Nephron (organoid): ENCODE measurements at regions not wholly inside any gene's neighbourhood (a gene's known extent, or its start where the extent isn't known, plus 50 kb on each side); places are given as distances from the start of the nearest gene placed in this dataset.

Source experiments
- H3K27ac Mint-ChIP-seq, 3 experiments: 2 replicates each; pipeline ENCODE4 v1.8.0; 2020; ENCODE audit warnings: mixed read lengths in 3 of 3, mild to moderate bottlenecking in 2 of 3, moderate library complexity in 1 of 3
- H3K27me3 Mint-ChIP-seq: 2 replicates; pipeline ENCODE4 v1.8.0; 2021; ENCODE audit warnings: low read depth, mild to moderate bottlenecking, moderate library complexity, mixed read lengths
- H3K36me3 Mint-ChIP-seq: 2 replicates; pipeline ENCODE4 v1.8.0; 2020; ENCODE audit warnings: low read depth, mixed read lengths
- H3K4me1 Mint-ChIP-seq: 2 replicates; pipeline ENCODE4 v1.8.0; 2020; ENCODE audit warnings: mixed read lengths
- H3K4me3 Mint-ChIP-seq, 3 experiments: 2 replicates each; pipeline ENCODE4 v1.8.0; 2020; ENCODE audit warnings: mild to moderate bottlenecking in 3 of 3, mixed read lengths in 3 of 3, moderate library complexity in 2 of 3
- H3K9me3 Mint-ChIP-seq: 2 replicates; pipeline ENCODE4 v1.8.0; 2020; ENCODE audit warnings: mixed read lengths
- TF ChIP-seq, protein P1 (sequence below), 3 experiments: fragments of 200-600 bp; sonication (generic); IDR thresholded peaks; one replicate each; pipeline ENCODE4 v1.5.0; 2021; ENCODE audit warnings: antibody characterized with exemption in 3 of 3; ENCODE audit not compliant: unreplicated experiment in 3 of 3

DNA sequence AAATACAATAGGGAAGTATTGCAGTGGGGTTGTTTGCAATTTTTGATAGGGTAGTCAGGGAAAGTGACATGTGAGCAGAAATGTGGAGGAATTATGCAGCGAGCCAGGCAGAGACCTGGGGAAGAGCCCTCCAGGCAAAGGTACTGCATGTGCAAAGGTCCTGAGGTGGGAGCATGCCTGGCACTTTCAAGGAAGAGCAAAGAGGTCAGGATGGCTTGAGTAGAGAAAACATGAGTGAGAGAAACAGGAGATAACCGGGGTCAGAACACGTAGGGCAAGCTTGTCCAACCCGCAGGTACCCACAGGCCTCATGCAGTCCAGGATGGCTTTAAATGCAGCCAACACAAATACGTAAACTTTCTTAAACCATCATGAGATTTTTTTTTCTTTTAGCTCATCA lies 71.0 kb downstream of the COQ2 start:
- Mint-ChIP-seq H3K9me3 (peaks cover 5% of the 10 kb centered on the region), H3K27ac (no peak overlapping the region), H3K4me1 (peaks cover 4% of the 10 kb centered on the region), H3K27me3 (no peaks in the 10 kb centered on the region), H3K36me3 (no peaks in the 10 kb centered on the region), H3K4me3 (no peak overlapping the region)
- TF ChIP-seq, protein P1, sequence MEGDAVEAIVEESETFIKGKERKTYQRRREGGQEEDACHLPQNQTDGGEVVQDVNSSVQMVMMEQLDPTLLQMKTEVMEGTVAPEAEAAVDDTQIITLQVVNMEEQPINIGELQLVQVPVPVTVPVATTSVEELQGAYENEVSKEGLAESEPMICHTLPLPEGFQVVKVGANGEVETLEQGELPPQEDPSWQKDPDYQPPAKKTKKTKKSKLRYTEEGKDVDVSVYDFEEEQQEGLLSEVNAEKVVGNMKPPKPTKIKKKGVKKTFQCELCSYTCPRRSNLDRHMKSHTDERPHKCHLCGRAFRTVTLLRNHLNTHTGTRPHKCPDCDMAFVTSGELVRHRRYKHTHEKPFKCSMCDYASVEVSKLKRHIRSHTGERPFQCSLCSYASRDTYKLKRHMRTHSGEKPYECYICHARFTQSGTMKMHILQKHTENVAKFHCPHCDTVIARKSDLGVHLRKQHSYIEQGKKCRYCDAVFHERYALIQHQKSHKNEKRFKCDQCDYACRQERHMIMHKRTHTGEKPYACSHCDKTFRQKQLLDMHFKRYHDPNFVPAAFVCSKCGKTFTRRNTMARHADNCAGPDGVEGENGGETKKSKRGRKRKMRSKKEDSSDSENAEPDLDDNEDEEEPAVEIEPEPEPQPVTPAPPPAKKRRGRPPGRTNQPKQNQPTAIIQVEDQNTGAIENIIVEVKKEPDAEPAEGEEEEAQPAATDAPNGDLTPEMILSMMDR (IDR thresholded peaks at IDR 0.05; ENCODE audit: unreplicated experiment in 3 of 3), result no peak

DNA sequence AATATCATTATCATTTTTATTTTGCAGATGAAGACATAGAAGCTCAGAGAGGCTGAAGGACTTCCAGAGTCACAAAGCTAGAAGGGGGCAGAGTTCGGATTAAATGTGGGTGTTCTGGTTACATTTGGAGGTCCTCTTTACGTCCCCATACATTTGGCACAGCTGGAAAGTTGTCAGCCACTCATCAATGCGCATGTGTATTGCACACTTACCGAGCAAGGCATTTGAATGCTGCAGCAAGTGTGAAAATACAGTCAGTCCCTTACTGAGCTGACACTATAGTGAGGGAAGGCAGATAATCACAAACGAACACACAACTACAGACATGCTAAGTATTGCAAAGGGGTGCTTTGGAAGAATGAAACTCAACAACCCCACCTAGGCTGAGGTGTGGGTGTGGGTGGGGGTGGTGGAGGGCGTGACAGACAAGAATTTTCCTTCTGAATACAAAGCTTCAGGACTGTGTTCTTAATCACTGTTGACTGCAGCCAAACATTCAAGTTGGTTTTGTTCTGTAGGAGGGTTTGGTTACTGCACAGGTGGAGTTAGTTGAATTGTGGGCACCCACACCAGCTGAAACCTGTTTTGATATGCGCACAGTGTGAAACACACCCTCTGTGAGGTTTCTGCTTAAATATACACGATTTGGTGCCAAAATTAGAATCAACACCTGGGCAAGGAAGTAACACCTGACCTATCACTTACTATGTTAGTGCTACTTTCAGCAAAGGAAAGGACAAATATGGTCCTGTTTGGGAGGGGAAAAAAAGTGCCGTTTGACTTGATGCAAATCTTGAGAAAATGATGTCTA lies 72.4 kb downstream of the COQ2 start:
- peaks cover 10% of the 10 kb centered on the region for H3K9me3 Mint-ChIP-seq
- H3K36me3 Mint-ChIP-seq, result no peaks in the 10 kb centered on the region
- peaks cover 6% of the 10 kb centered on the region for H3K27me3 Mint-ChIP-seq
- TF ChIP-seq, protein P1 (IDR thresholded peaks at IDR 0.05; ENCODE audit: unreplicated experiment in 3 of 3), result no peak
- no peak overlapping the region for H3K27ac Mint-ChIP-seq
- peaks cover 9% of the 10 kb centered on the region for H3K4me1 Mint-ChIP-seq
- no peak overlapping the region for H3K4me3 Mint-ChIP-seq

DNA sequence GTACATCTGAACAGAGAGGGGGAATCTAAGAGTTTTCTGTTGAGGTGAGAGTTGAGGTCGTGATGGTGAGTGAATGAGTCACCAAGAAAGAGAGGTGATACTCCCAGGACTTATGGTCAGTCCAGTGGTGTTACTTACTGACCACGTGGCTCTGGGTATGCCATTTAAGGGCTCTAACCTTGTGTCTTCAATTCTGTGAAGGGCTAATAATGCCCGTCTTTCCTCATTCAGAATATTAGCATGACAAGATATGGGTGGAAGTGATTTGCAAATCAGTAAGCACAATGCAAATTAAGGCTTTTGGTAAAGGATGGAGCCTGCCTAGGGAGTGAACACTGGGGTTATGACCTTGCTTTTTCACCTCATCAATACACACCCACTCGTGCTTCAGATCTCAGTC lies 75.2 kb downstream of the COQ2 start:
- H3K36me3 Mint-ChIP-seq, result no peaks in the 10 kb centered on the region
- no peak overlapping the region for H3K4me3 Mint-ChIP-seq
- H3K4me1 Mint-ChIP-seq, result peaks cover 9% of the 10 kb centered on the region
- no peak overlapping the region for H3K27ac Mint-ChIP-seq
- H3K27me3 Mint-ChIP-seq, result peaks cover 6% of the 10 kb centered on the region
- TF ChIP-seq, protein P1 (IDR thresholded peaks at IDR 0.05; ENCODE audit: unreplicated experiment in 3 of 3), result no peak
- H3K9me3 Mint-ChIP-seq, result peaks cover 10% of the 10 kb centered on the region

DNA sequence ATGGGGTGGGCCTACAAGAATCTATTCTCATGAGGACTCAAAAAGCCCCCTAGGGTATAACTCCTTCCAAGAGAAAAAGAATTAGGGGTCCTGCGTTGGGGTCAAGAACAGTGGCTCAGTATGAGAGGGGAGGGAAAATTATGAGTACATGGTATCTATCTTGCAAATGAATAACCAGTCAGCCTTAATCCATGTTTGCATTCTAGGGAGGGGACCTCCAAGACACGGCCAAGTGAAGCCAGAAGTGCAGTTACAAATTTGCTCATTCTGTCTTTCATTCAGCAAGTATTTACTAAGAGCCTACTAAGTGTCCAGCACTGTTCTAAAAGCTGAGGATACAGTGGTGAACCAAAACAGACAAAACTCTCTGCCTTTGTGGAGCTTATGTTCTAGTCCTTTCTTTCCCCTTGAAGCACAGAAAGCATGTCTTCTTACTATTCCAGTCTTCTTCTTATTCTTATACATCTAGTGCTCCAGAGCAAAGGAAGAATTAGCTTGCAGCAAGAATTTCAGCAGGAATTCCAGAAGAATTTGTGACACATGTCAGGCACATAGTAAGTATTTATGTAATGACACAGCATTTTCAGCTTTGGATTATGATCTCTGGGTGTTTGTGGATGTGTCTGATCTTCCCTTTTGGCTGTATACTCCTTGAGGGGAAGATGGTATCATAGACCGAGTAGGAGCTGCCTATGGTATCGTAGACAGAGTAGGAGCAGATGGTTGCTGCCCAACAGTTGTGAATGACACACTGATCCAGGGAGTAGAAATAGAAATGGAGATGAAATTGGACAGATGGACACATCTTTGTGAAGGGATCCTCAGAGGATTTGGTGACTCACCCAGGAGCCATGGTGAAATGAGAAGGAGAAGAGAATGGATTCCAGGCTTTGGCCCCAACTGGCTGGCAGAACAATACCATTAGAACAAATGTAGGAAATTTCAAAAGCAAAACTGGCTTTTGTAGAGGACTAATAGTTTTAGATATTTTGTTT lies 75.9 kb downstream of the COQ2 start:
- no peak overlapping the region for H3K27ac Mint-ChIP-seq
- H3K27me3 Mint-ChIP-seq, result peaks cover 6% of the 10 kb centered on the region
- peaks cover 9% of the 10 kb centered on the region for H3K4me1 Mint-ChIP-seq
- H3K4me3 Mint-ChIP-seq, result no peak overlapping the region
- no peaks in the 10 kb centered on the region for H3K36me3 Mint-ChIP-seq
- TF ChIP-seq, protein P1 (IDR thresholded peaks at IDR 0.05; ENCODE audit: unreplicated experiment in 3 of 3), result no peak
- peaks cover 10% of the 10 kb centered on the region for H3K9me3 Mint-ChIP-seq

DNA sequence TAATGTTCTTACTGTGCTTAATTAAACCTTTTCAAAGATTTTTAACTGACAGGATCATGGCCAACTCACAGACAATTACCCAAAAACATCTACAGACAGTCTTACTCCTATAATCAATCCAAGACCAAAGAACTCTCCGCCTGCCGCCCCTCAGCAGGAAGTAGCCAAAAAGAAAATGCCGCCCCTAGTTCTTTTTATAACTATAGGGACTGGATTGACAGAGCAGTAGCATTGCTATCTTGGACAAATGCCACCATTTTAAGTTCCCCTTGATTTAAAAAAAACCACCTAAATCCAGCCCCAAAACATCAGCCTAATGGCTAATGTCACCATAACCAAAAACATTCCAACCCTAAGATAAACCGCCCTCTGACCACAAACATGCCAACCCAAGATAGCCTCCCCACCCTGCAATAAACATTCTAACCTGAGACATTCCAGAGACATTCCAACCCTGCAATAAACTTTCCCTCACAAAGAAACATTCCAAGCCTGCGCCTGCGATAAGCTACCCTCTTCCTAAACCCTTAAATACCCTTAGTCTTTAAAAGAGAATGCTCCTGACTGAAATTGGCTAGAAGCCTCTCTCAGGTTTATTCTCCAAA lies 77.0 kb downstream of the COQ2 start:
- Mint-ChIP-seq H3K36me3 (no peaks in the 10 kb centered on the region), H3K27ac (peak overlapping the region in 2 of 3 experiments; percentile 45 to 61), H3K9me3 (peaks cover 10% of the 10 kb centered on the region), H3K4me3 (no peak overlapping the region), H3K27me3 (peaks cover 6% of the 10 kb centered on the region), H3K4me1 (peaks cover 9% of the 10 kb centered on the region)
- TF ChIP-seq, protein P1 (IDR thresholded peaks at IDR 0.05; ENCODE audit: unreplicated experiment in 3 of 3), result no peak
